HG03565 (cell line): ENCODE measurements at regions not wholly inside any gene's neighbourhood (a gene's known extent, or its start where the extent isn't known, plus 50 kb on each side); places are given as distances from the start of the nearest gene placed in this dataset.
"Not testable (repeated sequence)": the region's sequence is repeated elsewhere in the genome, so short reads cannot be mapped to it uniquely, and the experiment has no call there.

Source experiments
- ATAC-seq: cut with Tn5 transposase; IDR thresholded peaks from one replicate; pipeline ENCODE4 v1.9.1; 2021; ENCODE audit warnings: mild to moderate bottlenecking, moderate library complexity; ENCODE audit not compliant: unreplicated experiment

DNA sequence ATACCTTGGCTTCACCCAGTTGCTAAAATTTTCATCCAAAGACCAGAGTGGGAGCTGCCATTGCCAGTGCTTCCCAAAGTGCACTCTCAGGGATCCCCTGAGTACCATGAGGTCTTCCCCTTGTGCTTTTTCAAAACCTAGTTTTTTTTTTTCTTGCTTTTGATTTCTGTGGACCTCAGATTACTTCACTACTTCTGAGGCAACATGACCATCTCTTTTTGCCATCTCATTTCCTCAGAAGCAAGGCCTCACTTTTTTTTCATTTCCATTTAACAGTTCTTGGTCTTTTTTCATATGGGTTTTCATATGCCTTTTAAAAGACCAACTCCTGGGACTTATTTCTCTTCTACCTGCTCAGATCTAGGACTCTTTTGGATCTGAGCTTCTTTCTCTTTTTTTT, 64.1 kb upstream of the MMS22L start:
- ATAC-seq: no peak

DNA sequence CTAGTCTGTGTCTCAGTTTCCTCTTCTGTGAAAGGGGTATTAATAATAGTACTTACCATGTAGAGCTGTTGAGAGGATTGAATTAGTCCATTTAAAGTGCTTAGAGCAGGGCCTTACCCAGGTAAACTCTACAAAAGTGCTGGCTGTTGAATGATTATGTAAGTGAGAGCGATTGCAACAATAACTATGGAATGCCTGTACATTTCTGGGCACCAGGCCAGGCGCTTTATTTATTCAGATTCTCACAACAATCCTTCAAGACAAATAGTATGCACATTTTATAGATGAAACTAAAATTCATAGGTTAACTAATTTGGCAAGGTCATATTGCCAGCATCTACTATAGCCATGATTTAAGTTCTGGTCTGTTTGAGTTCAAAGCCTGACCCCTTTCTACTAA, 78.3 kb upstream of the MMS22L start:
- no peak for ATAC-seq

DNA sequence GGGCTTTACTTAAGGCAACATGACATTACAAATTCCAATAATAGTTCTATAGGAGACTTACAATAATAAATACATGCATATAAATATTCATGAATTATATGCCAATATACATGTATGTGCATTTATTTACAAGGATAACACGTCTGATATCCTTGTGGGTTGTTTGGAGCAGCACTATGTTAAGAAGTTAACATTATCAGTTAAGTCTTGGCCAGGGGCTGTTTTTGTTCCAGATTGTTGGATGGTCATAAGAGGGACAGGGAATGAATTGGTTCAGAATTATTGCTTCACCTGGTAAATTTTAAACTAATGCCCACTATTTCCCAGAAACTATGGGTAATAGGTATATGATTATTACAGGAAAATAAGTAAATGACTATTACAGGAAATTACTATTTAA, 81.3 kb upstream of the MMS22L start:
- no peak for ATAC-seq

DNA sequence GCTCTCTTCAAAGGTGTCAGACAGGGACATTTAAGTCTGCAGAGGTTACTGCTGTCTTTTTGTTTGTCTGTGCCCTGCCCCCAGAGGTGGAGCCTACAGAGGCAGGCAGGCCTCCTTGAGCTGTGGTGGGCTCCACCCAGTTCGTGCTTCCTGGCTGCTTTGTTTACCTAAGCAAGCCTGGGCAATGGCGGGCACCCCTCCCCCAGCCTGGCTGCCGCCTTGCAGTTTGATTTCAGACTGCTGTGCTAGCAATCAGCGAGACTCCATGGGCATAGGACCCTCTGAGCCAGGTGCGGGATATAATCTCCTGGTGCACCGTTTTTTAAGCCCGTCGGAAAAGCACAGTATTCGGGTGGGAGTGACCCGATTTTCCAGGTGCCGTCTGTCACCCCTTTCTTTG, 99.1 kb upstream of the MMS22L start:
- ATAC-seq: not testable (repeated sequence)

DNA sequence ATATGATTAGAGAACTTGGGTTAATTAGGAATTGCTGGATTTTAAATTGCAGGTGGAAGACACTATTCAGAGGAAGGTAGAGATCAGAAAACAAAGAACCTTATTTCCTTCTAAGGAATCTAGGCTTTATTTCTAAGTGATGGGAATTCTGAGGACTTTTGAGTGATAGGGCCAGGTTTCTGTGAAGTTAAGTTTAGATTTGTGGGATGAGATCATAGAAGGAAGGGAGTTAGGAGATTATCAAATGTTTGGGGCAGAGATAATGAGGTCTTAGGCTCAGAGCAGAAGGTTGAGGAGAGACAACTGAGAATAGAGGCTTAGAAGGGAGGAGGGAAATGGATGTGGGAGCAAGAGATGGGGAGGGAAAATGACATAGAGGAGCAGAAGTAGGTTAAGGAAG, 109.7 kb upstream of the MMS22L start:
- no peak for ATAC-seq

DNA sequence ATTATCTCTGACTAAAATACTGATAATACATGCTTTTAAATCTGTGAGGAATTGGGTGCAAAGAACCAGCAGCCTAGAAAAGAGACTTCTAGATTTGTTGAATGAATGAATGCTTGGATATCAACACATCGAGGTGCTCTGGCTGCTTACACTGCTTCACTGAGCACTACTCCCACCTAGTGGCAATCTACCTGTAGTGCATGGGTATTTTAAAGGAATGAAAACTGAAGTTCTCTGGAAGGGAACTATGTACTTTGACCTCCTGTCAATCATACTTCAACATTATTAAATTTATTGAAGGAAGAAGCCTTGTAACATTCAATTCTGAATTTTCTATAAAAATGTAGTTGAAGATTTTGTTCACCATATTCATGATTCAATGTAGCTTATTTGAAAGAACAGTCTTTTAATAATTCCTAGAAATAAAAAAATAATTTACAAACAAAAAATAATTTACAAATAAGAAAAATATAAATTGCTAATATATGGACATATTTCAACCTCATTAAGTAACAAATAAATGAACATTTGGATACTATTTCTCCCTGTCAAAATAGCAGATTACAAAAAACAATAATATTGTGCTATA, 111.2 kb upstream of the MMS22L start:
- peak; percentile 93 for ATAC-seq

DNA sequence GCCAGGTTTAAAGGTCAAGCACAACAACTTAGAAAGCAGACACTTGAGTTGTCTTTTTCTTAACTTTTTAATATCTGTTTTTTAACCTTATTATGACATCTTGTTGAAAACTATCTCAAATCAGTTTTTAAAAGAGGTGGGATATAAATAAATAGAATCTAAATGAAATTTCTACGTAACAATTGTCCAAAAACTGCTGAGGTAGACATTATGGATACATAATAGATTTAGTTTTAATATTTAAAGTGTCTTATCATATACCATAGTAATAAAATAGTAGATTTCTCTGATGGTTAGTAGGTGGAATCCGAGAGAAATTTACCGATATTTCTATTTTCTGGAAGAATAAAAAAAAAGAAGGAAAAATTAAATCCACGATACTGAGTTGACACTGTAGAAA, 113.9 kb upstream of the MMS22L start:
- no peak for ATAC-seq

DNA sequence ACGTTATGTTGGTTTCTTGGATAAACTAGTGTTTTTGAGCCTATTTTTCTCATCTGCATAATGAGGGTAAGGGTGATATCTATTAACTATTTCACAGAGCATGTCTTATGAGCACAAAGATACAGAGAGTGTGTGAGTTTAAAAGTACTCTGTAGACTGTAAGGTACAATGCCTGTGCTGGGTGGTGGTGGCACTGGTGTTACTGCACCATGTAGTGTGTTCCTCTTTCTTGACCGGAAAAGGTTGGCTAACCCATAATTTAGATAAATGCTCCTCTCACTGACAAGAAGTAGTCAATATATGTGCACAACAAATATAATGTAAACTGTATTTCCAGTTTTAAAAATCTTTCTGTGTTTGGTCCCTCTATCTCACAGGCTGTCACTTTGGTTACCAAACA, 116.2 kb upstream of the MMS22L start:
- no peak for ATAC-seq

DNA sequence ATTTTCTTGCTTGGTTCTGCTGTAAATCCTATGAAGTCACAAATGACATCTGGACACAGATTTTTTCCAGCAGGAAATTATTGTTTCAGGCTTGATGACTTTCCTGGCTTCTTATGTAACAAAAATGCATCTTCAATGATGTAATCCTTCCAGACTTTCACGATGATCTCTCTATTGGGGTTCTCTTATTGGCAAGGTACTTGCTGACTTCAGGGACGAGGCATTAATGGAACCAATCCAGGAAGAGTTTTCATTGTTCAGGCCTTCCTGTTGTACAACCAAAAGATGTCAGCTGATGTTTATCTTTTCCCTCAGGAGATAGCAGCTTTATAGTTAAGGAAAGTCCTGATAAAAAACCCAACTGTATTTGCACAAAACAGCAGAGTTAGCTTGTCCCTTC, 118.5 kb upstream of the MMS22L start:
- ATAC-seq: no peak

DNA sequence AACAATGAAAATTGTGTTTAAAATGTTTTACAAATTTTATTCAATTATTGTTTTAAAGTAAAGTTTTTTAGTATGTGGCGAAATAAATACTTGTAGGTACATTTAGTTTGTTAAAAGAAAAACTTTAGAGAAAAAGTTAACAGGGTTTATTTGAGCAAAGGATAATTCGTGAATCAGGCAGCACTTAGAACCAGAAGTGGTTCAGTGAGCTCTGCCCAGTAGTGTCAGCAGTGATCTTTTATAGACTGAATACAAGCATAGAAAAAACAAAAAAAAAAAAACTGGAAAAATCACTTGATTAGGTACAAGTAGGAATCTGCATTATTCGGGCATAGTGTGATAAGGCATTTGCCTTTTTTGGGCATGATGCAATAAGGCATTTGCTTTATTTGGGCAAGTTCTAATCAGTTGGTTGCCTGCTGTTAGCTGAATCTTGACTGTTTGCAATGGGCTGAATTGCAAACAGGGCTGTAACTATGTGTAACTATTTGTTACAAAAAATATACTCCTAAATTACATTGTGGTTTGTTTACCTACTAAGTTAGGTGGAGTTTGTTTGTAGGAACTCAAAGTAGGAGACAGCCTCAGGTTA, 122.9 kb upstream of the MMS22L start:
- ATAC-seq: no peak

DNA sequence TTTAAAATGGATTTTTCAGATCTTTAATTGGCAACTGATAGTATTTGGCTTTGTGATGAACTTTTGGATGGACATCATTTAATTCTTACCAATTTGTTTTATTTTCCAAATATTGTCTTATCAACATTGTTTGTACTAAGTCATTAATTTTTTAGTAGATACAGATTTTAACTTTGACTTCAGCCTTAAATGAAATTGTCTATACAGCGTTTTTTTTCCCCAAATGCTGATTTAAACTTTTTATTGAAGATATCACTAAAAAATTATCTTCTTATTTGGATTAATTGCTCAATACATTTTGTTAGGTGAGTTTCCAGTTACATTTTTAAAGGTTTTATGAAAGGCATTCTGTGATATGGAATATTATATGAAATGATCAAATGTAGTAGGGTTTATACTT, 123.6 kb upstream of the MMS22L start:
- ATAC-seq: no peak

DNA sequence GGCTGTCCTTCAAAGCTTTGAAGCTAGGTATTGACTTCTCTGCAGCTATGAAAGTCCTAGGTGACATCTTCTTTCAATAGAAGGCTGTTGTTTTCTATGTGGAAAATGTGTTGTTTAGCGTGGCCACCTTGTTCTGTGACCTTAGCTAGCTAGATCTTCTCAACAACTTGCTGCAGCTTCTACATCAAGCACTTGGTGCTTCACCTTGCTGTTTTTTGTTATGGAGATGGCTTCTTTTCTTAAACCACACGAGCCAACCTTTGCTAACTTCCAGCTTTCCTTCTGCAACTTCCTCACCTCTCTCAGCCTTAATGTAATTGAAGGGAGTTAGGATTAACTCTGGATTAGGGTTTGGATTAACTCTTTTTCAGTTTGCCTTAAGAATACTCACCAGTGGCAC, 128.6 kb upstream of the MMS22L start:
- ATAC-seq: no peak

DNA sequence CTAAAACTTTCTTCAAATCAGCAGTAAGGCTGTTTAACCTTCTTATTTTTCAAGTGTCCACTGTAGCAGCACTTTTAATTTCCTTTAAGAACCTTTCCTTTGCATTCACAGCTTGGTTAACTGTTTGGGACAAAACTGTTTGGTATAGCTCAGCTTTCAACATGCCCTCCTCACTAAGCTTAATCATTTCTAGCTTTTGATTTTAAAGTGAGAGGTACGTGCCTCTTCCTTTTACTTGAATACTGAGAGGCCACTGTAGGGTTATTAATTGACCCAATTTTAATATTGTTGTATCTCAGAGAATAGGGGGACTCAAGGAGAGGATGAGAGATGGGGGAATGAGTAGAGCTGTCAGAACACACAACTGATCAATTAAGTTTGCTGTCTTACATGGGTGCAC, 129.5 kb upstream of the MMS22L start:
- ATAC-seq: no peak

DNA sequence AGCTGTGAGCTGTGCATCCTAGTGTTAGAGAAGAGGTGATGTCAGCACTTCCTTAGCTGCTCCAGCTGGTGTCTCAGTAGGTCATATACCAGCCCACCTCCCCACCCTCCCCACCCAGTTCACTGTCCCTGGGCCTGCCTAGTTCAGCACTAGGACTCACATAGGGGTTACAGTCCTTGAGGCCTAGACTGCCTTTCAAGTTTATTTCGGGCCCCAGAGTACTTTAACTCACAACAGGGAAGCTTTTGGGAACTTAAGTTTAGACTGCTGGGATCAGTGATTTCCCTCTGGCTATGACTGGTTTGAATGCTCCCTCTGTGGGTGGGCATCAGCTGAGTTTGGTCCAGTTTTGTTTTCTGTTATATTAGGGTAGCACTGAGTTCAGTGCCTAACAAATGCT, 139.2 kb upstream of the MMS22L start:
- no peak for ATAC-seq

DNA sequence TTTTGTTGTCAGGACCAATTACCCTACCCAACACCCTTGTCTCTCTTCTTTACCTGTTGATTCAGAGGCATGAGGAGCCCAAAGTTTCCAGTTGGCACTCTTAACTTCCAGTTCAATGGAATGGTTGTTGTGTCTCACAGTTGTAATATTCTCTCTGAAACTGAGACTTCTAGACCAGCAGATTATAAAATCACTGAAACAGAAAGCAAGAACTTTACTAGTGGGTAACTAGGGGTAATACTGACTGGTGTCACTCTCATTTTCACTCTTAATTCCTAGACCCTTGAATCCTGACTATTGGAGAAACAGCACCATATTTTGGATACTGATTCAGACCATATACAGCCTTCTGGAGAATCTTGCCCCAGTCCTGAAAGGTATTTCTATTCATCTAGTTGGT, 140.2 kb upstream of the MMS22L start:
- no peak for ATAC-seq

DNA sequence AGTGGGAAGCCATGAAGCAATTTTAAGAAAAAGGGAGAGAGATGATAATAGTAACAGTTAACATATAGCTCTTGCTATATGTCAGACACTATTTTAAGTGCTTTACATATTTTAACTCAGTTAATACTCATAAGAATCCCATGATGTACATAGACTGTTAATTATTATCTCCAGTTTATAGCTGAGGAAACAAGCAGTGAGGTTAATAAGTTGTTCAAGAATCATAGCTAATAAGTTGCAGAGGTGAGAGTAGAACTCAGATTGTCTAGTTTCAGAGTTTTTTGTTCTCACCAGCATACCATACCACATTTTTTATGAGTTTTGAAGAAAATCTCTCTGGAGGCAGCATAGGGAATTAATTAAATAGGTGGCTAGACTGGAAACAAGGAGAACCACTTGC, 144.6 kb upstream of the MMS22L start:
- peak; percentile 63 for ATAC-seq

DNA sequence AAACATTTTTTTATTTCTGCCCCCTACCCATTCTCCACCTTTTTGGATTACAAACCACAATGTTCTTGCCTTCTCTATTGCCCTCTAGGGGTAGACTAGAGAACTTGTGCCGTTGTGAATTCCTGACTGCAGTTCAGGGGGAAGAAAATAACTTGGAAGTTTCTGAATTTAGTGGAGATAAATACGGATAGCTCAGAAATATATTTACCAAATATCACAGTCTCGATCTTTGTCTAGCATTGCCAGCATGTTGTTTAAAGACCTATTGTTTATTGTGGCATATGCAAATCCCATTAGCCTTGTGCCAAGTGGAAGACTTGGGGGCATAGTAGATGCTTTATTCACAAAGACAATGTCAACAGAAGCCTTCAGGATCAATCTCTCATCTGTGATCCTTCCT, 154.1 kb upstream of the MMS22L start:
- ATAC-seq: peak; percentile 37

DNA sequence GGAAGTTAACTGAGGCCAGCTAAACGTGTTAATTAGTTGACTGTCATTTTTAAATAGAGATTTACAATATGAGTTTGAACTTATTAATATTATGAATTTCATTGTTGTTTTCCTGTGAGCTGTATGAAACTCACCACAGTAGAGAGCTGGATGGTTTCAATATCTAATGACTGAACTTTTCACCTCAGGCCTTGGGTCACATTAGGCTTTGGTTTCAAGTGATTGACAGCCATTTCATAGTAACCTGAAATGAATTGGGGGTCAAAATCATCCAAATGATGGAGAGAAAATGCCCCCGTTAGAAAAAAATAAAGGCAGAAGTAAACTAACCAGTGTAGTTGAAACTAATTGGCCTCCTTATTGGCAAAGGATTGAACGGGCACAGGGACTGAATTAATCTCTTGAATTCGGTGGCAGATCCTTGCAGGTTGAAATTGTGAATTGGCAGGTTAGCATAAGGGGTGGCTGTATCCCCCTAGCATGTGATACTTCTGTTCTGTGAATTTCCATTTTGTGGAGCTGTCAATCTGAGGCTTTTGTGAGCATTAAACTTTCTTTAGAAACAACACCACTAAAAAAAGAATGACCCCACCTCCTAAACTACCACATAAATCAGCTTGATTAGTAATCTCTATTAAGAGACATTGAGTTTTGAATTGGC, 155.1 kb upstream of the MMS22L start:
- ATAC-seq: peak; percentile 47

DNA sequence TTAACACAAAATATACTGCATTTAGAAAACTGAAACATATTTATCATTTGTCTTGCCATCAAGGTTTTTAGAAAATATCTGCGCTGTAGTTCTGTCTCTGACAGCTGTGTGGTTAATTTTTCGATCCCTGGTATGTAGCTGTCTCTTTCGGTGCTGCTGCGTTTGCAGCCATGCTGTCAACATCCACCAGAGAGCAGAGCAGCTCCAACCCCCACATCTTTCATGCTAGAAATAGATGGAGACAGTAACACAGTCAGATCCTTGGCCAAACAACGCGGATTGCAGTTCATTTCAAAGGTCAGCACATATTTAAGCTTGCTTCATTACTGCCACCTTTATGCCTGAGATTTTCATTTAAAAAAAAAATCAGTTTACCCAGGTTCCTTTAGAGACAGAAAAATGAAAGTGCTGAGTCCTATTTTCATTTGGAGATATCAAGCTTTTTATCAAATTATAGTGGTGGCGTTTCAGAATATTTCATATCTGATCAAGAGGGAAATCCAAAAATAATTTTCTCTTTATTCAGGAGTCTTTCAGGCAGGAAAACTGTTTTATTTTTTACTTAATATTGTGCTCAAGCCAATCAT, 157.7 kb upstream of the MMS22L start:
- peak; percentile 59 for ATAC-seq

DNA sequence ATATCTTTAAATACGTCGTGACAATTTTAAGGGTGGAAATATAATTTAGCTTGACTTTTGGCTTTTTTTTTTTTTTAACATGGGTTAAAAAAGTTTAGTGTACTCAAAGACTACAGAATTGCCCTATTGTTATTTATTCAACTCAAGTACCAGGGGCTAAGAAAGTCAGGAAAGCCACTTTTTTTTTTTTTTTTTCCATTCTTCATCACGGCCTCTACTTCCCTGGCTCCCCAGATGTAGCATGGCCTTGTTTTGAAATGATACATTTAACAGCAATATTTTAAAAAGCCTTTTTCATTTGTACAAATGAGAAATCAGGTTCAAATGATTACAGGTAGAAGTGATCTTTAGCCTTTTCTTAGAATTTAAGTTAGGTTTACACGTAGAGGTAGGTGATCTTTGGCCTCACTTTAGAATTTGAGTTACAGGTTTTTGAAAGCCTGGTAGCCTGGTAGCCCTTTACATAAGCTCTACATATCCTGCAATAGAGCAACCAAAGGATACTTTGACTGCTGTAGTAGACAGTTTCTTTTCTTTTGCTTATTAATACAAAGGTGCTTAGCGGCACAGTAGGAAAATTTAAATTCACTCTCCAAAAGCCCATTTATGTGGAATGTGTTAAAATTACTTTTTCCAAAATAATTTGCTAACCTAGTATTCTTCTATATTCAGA, 160.5 kb upstream of the MMS22L start:
- ATAC-seq: no peak

DNA sequence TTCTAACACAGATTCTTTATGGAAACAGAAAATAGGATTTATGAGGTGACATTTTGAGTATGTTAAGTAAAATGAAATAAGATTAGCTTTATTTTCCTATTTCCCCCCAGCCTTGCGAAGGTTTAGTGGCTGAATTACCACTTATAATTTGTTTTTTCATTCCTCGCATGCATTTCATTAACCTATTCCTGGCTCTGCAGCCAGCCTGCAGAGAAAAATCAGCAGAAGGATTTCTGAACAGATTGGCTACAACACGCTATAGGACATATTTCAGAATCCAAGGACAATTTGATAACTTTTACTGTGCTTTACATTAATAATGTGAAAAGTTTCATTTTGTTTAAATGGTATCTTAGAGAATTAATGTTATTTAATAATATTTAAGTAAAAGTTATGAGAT, 162.4 kb upstream of the MMS22L start:
- ATAC-seq: no peak

DNA sequence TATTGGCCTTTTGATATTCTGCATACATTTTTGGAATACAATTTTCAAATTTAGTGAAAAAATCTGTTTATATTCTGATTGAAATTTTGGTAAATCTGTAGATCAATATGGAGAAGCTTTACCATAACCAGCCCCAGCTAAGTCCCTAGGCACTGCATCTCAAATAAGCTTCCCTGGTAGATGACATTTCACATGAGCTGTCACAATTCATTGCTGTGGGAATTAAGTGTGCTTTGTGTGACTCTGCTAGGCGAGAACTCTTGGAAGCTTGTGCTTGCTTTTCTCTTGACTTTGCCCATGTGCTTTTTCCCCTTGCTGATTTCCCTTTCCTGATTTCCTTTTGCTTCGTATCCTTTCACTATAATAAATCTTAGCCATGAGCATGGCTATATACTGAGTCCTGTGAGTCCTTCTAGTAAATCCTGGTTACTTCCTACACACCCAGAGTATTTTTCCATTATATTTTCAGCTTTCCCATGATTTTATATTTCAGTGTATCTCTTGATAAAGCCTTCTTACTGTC, 166.5 kb upstream of the MMS22L start:
- ATAC-seq: no peak
